ENCODE measurements at regions not wholly inside any gene's neighbourhood (a gene's known extent, or its start where the extent isn't known, plus 50 kb on each side); places are given as distances from the start of the nearest gene placed in this dataset.

GRCh38 chr5:38723426-38723825 lies 122.4 kb upstream of the OSMR start:
- TF ChIP-seq POLR2A (IDR thresholded peaks at IDR 0.05; ENCODE audit: extremely low read depth, insufficient read length) (no peak), CTCF (IDR thresholded peaks at IDR 0.05; ENCODE audit: low read depth, low read length) (no peak), MAX (IDR thresholded peaks at IDR 0.05; ENCODE audit: low read depth, low read length) (no peak), MYC (IDR thresholded peaks at IDR 0.05; ENCODE audit: low read depth, low read length) (no peak)
- DNase-seq (ENCODE audit: low read depth): no peak
- H3K4me3 ChIP-seq (ENCODE audit: low read depth, low read length): no peak overlapping the region

- no peak for DNase-seq (ENCODE audit: low read depth)
- no peak overlapping the region for H3K4me3 ChIP-seq (ENCODE audit: low read depth, low read length)
- no peak for TF ChIP-seq MYC (IDR thresholded peaks at IDR 0.05; ENCODE audit: low read depth, low read length)
Observed at GRCh38 chr5:38724301-38725030, 121.3 kb upstream of the OSMR start.

- H3K4me3 ChIP-seq (ENCODE audit: low read depth, low read length): no peak overlapping the region
- no peak for TF ChIP-seq POLR2A (IDR thresholded peaks at IDR 0.05; ENCODE audit: extremely low read depth, insufficient read length)
- TF ChIP-seq MAX (IDR thresholded peaks at IDR 0.05; ENCODE audit: low read depth, low read length): no peak
- no peak for TF ChIP-seq MYC (IDR thresholded peaks at IDR 0.05; ENCODE audit: low read depth, low read length)
- TF ChIP-seq CTCF (IDR thresholded peaks at IDR 0.05; ENCODE audit: low read depth, low read length): no peak
- DNase-seq (ENCODE audit: low read depth): no peak
Observed at GRCh38 chr5:38725371-38725865, 120.4 kb upstream of the OSMR start.

- DNase-seq (ENCODE audit: low read depth): no peak
- no peak overlapping the region for H3K4me3 ChIP-seq (ENCODE audit: low read depth, low read length)
- TF ChIP-seq CTCF (IDR thresholded peaks at IDR 0.05; ENCODE audit: low read depth, low read length): no peak
- no peak for TF ChIP-seq POLR2A (IDR thresholded peaks at IDR 0.05; ENCODE audit: extremely low read depth, insufficient read length)
- no peak for TF ChIP-seq MYC (IDR thresholded peaks at IDR 0.05; ENCODE audit: low read depth, low read length)
- TF ChIP-seq MAX (IDR thresholded peaks at IDR 0.05; ENCODE audit: low read depth, low read length): no peak
Observed at GRCh38 chr5:38726279-38726678, 119.5 kb upstream of the OSMR start.

- TF ChIP-seq MYC (IDR thresholded peaks at IDR 0.05; ENCODE audit: low read depth, low read length) (no peak), CTCF (IDR thresholded peaks at IDR 0.05; ENCODE audit: low read depth, low read length) (no peak)
- DNase-seq (ENCODE audit: low read depth): no peak
- no peak overlapping the region for H3K4me3 ChIP-seq (ENCODE audit: low read depth, low read length)
Observed at GRCh38 chr5:38728029-38728428, 117.8 kb upstream of the OSMR start.

DNA sequence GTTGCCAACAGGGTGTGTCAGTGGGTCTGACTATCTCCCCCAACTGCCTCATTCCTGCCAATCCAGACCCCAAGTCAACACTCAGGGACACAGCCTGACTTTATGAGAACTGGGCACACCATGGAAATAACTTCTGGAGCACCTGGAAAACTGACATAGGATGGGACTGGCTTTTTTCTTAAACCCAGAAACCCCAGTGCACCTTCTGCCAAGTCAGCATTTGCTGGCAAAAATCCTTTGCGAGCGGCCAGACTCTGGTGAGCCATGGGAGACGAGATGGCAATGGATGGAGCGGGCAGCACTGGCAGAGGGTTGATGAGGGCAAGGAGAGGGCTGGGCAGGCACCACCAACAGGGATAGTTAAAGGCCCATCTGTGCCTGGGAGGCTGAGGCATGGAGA lies 114.4 kb upstream of the OSMR start:
- H3K4me3 ChIP-seq (ENCODE audit: low read depth, low read length): no peak overlapping the region
- TF ChIP-seq MYC (IDR thresholded peaks at IDR 0.05; ENCODE audit: low read depth, low read length) (no peak), CTCF (IDR thresholded peaks at IDR 0.05; ENCODE audit: low read depth, low read length) (no peak), MAX (IDR thresholded peaks at IDR 0.05; ENCODE audit: low read depth, low read length) (no peak), POLR2A (IDR thresholded peaks at IDR 0.05; ENCODE audit: extremely low read depth, insufficient read length) (no peak)
- DNase-seq (ENCODE audit: low read depth): no peak

Measured in NB4 (cell line).